IMR-90 (cell line): ENCODE measurements at regions not wholly inside any gene's neighbourhood (a gene's known extent, or its start where the extent isn't known, plus 50 kb on each side); places are given as distances from the start of the nearest gene placed in this dataset.

Experiments used
- CEBPB ChIP-seq: IDR thresholded peaks from 2 replicates; pipeline ENCODE4 v1.6.1; 2012; ENCODE audit warnings: low read depth, low read length, improper control_type of control experiment
- CTCF ChIP-seq: conservative IDR thresholded peaks from 2 replicates; pipeline ENCODE4 v1.5.1; 2012; ENCODE audit warnings: mild to moderate bottlenecking, low read depth, low read length, improper control_type of control experiment
- ELK1 ChIP-seq: fragments of 150-350 bp; IDR thresholded peaks from 2 replicates; pipeline ENCODE4 v1.6.1; 2016; ENCODE audit warnings: low read depth, mild to moderate bottlenecking, low read length, moderate library complexity, borderline replicate concordance
- FOS ChIP-seq: fragments of 150-350 bp; IDR thresholded peaks from 2 replicates; pipeline ENCODE4 v1.6.1; 2016; ENCODE audit warnings: low read depth, low read length
- MAZ ChIP-seq: IDR thresholded peaks from 2 replicates; pipeline ENCODE4 v1.6.1; 2012; ENCODE audit warnings: low read depth, mild to moderate bottlenecking, low read length, improper control_type of control experiment, moderate library complexity, borderline replicate concordance
- POLR2A ChIP-seq: IDR thresholded peaks from 2 replicates; pipeline ENCODE4 v1.6.1; 2012; ENCODE audit warnings: mild to moderate bottlenecking, low read depth, low read length
- RAD21 ChIP-seq: IDR thresholded peaks from 2 replicates; pipeline ENCODE4 v1.6.1; 2012; ENCODE audit warnings: low read length, improper control_type of control experiment
- RFX5 ChIP-seq: IDR thresholded peaks from 2 replicates; pipeline ENCODE4 v1.8.0; 2012; ENCODE audit warnings: low read depth, mild to moderate bottlenecking, low read length, moderate library complexity
- USF2 ChIP-seq: fragments of 150-350 bp; IDR thresholded peaks from 2 replicates; pipeline ENCODE4 v1.6.1; 2017; ENCODE audit warnings: mild to moderate bottlenecking, antibody characterized with exemption, low read length, low read depth

GRCh38 chr5:165876538-165876937 lies 2371.1 kb downstream of the MAT2B start:
- no peak for TF ChIP-seq CTCF
- no peak for TF ChIP-seq MAZ
- TF ChIP-seq RAD21: no peak
- no peak for TF ChIP-seq FOS
- TF ChIP-seq CEBPB: no peak
- no peak for TF ChIP-seq POLR2A
- no peak for TF ChIP-seq USF2
- no peak for TF ChIP-seq ELK1
- no peak for TF ChIP-seq RFX5
